ENCODE measurements at regions not wholly inside any gene's neighbourhood (a gene's known extent, or its start where the extent isn't known, plus 50 kb on each side); places are given as distances from the start of the nearest gene placed in this dataset.

DNA sequence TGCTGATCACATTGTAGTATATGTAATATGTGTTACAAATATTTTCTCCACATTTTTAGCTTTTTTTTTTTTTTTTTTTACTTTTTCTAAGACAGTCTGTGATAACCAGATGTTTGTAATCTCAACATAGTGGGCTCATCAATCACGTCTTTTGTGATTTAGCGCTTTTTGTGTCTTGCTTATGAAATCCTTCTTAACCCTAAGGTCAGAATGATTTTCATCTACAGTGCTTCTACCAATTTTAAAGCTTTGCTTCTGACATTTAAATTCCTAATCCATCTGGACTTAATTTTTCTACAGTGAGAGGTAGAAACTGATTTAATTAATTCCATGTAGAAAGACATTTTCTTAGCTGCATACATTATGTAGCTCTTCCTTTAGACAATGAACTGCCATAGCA, 626.4 kb downstream of the TNS3 start:
- Mint-ChIP-seq H3K27ac (no peak overlapping the region), H3K27me3 (no peaks in the 10 kb centered on the region), H3K36me3 (ENCODE audit: low read depth) (no peaks in the 10 kb centered on the region), H3K4me3 (no peak overlapping the region), H3K9me3 (peaks cover 5% of the 10 kb centered on the region), H3K4me1 (no peaks in the 10 kb centered on the region)
- POLR2A ChIA-PET: no interaction called here
- no peak for DNase-seq
- CTCF ChIA-PET: no interaction called here

DNA sequence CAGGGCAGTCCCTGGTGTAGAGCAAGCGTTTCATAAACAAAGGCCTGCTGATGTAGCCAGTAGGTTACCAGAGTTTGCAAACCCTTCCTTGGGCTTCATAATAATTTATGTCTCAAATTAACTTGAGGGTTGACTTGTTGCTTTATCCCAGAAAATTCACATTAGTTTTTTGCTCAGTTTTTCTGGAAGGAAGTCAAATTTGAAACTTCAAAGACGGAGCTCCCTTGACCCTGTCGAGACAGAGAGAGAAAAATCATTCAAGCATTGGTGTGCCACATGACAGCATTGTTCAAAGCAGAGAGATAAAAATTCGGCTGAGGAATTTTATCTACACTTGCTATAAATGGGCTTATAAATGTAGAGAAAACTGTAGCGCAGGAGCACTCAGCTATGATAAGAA, 627.7 kb downstream of the TNS3 start:
- Mint-ChIP-seq H3K9me3 (peaks cover 5% of the 10 kb centered on the region), H3K27ac (no peak overlapping the region), H3K36me3 (ENCODE audit: low read depth) (no peaks in the 10 kb centered on the region), H3K4me3 (no peak overlapping the region), H3K4me1 (no peaks in the 10 kb centered on the region), H3K27me3 (no peaks in the 10 kb centered on the region)
- POLR2A ChIA-PET: no interaction called here
- DNase-seq: no peak
- CTCF ChIA-PET: no interaction called here

DNA sequence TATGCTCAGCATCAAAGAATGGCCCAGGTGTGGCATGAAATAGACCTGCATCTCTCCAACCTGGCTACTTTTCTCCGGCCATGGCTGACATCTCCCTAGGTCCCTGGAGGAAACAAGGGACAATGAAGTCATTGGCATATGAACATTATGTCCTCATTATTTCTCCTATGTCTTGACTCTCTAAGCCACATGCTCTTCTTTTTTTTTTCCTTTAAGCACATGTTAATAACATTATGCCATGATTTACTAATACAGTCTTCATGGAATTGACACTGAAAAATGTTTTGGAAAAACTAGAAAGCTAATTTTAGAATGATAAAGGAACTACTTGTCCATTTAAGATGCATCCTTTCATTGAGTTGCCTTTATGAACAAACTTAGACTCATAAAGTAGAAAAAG, 628.9 kb downstream of the TNS3 start:
- Mint-ChIP-seq H3K4me1 (no peaks in the 10 kb centered on the region), H3K9me3 (peaks cover 5% of the 10 kb centered on the region), H3K27ac (no peak overlapping the region), H3K4me3 (no peak overlapping the region), H3K27me3 (no peaks in the 10 kb centered on the region), H3K36me3 (ENCODE audit: low read depth) (no peaks in the 10 kb centered on the region)
- ChIA-PET CTCF (no interaction called here), POLR2A (no interaction called here)
- no peak for DNase-seq

DNA sequence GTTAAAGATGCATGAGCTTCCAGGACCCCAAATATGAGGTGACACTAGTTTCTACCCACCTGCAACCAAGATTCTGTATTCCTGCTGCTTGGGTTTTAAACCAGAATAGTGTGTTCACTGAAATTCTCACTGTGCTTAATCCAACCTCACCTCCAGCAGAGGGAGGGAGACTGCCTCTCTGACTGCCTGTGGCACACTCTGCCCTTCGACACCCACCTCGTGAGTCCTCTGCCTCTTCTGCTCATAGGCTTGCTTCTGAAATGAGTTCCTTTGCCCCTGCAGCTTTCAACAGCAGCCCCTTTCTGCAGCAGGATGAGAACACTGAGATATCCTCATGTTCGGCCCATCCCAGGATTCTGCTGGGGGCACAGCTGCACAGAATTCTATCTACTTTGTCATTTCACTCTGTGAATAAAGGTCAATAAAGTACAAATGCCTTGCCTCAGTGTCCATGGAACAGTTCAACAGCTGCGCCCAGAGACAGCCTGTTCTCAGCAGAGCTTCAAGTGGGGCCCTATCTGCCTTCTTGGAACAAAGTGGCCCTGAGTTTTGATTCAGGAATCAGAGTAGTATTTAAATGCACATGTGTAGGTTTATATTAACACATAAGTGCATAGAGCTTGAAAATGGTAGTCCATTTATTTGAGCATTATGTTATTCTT, 632.5 kb downstream of the TNS3 start:
- ChIA-PET POLR2A (no interaction called here), CTCF (no interaction called here)
- H3K36me3 Mint-ChIP-seq (ENCODE audit: low read depth): no peaks in the 10 kb centered on the region
- no peak for DNase-seq
- no peaks in the 10 kb centered on the region for H3K27me3 Mint-ChIP-seq
- H3K4me3 Mint-ChIP-seq: no peak overlapping the region
- H3K27ac Mint-ChIP-seq: no peak overlapping the region
- H3K9me3 Mint-ChIP-seq: peaks cover 5% of the 10 kb centered on the region
- H3K4me1 Mint-ChIP-seq: no peaks in the 10 kb centered on the region

DNA sequence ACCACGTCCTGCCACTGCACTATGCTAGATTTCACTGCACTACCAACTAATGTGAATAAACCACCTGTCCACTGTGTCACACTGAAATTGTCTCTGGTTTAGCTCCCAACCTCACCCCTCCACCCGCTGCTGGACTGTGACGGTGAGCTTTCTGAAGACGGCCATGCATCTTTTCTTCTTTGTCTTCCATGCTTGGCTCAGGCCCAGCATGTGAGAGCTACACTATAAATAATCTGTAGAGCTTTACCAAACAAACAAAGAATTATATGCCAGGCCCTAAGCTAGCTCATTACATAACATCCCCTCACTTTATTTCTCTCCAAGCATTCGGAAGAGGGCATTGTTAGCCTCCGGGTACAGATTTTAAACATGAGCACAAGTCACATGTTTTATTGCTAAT, 633.2 kb downstream of the TNS3 start:
- Mint-ChIP-seq H3K27ac (no peak overlapping the region), H3K36me3 (ENCODE audit: low read depth) (no peaks in the 10 kb centered on the region), H3K4me1 (no peaks in the 10 kb centered on the region), H3K9me3 (peaks cover 5% of the 10 kb centered on the region), H3K27me3 (no peaks in the 10 kb centered on the region), H3K4me3 (no peak overlapping the region)
- CTCF ChIA-PET: no interaction called here
- no peak for DNase-seq
- POLR2A ChIA-PET: no interaction called here

DNA sequence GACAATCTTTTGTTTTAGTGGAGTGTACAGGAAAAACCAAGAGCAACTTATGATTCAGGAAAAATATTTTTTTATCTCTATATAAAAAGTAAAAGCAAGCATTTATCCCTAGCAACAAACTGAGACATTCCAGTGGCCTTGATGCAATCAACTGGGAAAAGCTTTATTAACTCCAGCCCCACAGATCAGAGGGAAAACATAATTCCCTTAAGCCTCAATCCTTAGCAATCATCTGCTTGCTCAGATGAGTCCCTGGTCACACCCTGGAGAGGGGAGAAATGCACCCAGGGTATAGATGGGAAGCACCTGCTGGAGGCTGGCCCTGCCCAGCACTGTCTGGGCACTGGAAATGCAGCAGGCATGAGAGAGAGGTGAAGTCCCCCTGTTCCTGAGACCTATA, 636.6 kb downstream of the TNS3 start:
- CTCF ChIA-PET: interaction anchor here (0.7 kb wide), 1 partner anchor 1027 kb away, joined by 3 read pairs; no protein-coding TSS in a partner anchor
- no peak for DNase-seq
- Mint-ChIP-seq H3K4me3 (no peak overlapping the region), H3K9me3 (no peaks in the 10 kb centered on the region), H3K36me3 (ENCODE audit: low read depth) (no peaks in the 10 kb centered on the region), H3K4me1 (no peaks in the 10 kb centered on the region), H3K27ac (no peak overlapping the region), H3K27me3 (no peaks in the 10 kb centered on the region)
- POLR2A ChIA-PET: no interaction called here

DNA sequence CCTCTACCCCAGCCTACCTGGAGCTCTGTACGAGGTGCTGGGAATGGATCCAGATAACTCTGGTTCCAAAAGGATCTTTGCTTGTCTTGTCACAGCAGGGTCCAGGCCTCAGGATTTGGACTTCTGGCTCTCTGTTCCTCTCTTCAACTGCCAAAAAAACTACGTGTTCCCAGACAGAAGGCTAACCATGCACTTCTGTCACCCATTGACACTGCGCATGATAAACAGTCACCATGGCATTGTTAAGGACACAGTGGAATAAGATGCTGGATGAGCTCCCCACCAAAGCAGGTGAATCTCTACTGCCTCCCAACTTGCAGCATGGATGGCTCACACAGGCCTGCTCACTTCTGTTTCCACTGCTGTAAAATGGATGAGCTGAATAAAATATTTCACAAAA, 637.9 kb downstream of the TNS3 start:
- H3K27me3 Mint-ChIP-seq: no peaks in the 10 kb centered on the region
- ChIA-PET POLR2A (no interaction called here), CTCF (interaction anchor here (1.6 kb wide), 1 partner anchor 13 kb away, joined by 3 read pairs; no protein-coding TSS in a partner anchor)
- no peaks in the 10 kb centered on the region for H3K36me3 Mint-ChIP-seq (ENCODE audit: low read depth)
- no peak overlapping the region for H3K27ac Mint-ChIP-seq
- H3K9me3 Mint-ChIP-seq: no peaks in the 10 kb centered on the region
- no peak for DNase-seq
- no peaks in the 10 kb centered on the region for H3K4me1 Mint-ChIP-seq
- no peak overlapping the region for H3K4me3 Mint-ChIP-seq

DNA sequence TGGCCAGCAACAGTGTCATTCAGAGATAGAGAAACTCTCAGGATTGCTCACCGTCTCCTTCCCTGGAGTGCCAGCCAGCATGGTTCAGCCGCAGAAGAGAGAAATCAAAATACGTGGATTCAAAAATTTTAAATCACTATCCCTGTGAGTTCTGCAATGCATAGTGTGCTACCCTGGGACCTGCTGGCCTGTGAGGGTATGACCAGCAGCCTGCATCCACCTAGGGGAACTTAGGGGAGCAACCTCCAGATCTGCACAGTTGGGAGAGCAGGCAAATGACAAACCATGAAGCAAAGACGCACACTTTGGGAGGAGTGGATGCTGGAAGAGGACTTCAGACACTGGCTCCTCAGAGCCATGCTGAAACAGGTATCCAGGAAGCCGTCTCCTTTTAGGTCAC, 639.3 kb downstream of the TNS3 start:
- no peak overlapping the region for H3K4me3 Mint-ChIP-seq

DNA sequence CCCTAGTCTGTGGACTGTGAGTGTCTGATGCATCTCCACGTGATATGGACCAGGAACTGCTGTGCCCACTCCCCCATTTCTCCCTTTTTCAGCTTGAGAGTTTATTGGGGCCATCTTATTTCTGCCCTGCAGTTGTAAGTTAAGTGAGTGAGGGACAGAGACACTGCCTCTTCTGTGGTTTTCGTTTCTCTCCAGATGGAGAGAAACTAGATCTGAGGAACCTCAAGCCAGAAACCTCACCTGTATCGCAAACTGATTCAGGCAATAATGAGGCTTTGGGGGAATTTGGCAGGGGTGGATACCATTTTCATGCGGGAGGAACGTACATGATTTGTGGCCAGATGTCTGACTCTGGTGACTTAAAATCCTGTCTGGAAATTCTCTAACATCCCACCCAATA, 641.7 kb downstream of the TNS3 start:
- H3K4me1 Mint-ChIP-seq: no peaks in the 10 kb centered on the region
- no peaks in the 10 kb centered on the region for H3K36me3 Mint-ChIP-seq (ENCODE audit: low read depth)
- H3K4me3 Mint-ChIP-seq: no peak overlapping the region
- no peaks in the 10 kb centered on the region for H3K27me3 Mint-ChIP-seq
- ChIA-PET POLR2A (no interaction called here), CTCF (no interaction called here)
- no peak for DNase-seq
- H3K9me3 Mint-ChIP-seq: peaks cover 2% of the 10 kb centered on the region
- H3K27ac Mint-ChIP-seq: no peak overlapping the region

More for the DNA sequence above, 639.3 kb downstream of the TNS3 start:
- ChIA-PET CTCF (no interaction called here), POLR2A (no interaction called here)
- DNase-seq: no peak
- Mint-ChIP-seq H3K27me3 (no peaks in the 10 kb centered on the region), H3K36me3 (ENCODE audit: low read depth) (no peaks in the 10 kb centered on the region), H3K27ac (no peak overlapping the region), H3K4me1 (no peaks in the 10 kb centered on the region), H3K9me3 (peaks cover 2% of the 10 kb centered on the region)

DNA sequence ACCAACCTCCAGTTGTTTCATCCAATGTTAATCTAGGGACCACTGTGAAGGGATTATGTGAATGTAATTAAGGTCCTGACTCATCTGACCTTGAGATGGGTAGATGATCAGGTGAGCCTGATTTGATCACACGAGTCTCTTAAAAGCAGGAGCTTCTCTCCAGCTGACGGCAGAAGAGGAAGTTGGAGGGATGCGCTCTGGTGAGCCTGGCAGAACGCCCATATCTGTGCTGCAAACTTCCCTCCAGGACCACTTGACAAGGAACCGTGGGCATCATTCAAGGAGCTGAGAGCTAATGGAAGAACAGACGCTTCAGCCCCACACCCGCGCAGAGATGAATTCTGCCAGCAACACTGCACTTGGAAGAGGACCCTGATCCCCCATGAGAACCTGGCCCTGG, 642.4 kb downstream of the TNS3 start:
- Mint-ChIP-seq H3K4me1 (no peaks in the 10 kb centered on the region), H3K9me3 (peaks cover 2% of the 10 kb centered on the region), H3K36me3 (ENCODE audit: low read depth) (no peaks in the 10 kb centered on the region), H3K27me3 (no peaks in the 10 kb centered on the region), H3K4me3 (no peak overlapping the region), H3K27ac (no peak overlapping the region)
- POLR2A ChIA-PET: no interaction called here
- DNase-seq: no peak
- CTCF ChIA-PET: no interaction called here

DNA sequence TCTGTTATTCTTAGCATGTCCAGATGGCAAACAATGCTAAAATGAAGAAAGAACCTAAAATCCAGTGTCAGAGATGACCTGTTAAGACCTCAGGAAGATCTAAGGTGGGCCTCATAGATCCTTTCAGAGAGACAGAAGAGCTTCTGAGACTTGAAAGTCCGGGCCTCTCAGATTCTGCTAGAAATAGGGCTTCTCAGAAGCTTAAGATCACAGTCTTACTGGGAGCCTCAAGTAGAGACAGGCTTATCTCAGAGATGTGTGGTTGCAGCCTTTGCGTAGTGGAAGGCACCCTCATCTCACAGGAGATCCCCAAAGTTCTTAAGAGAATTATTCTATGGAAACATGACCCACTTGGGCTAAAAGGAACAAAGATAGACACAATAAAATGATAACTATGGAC, 642.8 kb downstream of the TNS3 start:
- Mint-ChIP-seq H3K27me3 (no peaks in the 10 kb centered on the region), H3K9me3 (peaks cover 2% of the 10 kb centered on the region), H3K36me3 (ENCODE audit: low read depth) (no peaks in the 10 kb centered on the region), H3K4me3 (no peak overlapping the region), H3K27ac (no peak overlapping the region), H3K4me1 (no peaks in the 10 kb centered on the region)
- no peak for DNase-seq
- ChIA-PET CTCF (no interaction called here), POLR2A (no interaction called here)

DNA sequence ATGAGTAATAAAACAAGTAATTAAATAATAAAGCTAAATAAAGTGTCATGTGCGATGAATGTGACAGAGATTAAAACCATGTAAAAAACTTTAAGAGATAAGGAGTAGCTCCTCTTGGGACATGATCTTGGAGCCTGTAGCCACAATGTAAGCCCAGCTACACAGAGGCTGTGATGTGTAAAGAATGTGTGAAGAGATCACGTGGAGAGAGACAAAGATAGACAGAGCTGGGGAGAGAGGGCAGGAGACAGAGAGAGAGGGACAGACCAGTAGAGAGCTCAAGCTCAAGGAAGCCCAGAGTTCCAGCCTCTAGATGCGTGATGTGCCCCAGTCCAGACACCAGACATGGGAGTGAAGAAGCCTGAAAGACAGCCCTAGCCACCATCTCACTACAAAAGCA, 644.1 kb downstream of the TNS3 start:
- ChIA-PET CTCF (no interaction called here), POLR2A (no interaction called here)
- Mint-ChIP-seq H3K27ac (no peak overlapping the region), H3K4me3 (no peak overlapping the region), H3K9me3 (peaks cover 2% of the 10 kb centered on the region), H3K36me3 (ENCODE audit: low read depth) (no peaks in the 10 kb centered on the region), H3K4me1 (no peaks in the 10 kb centered on the region), H3K27me3 (no peaks in the 10 kb centered on the region)
- DNase-seq: no peak

DNA sequence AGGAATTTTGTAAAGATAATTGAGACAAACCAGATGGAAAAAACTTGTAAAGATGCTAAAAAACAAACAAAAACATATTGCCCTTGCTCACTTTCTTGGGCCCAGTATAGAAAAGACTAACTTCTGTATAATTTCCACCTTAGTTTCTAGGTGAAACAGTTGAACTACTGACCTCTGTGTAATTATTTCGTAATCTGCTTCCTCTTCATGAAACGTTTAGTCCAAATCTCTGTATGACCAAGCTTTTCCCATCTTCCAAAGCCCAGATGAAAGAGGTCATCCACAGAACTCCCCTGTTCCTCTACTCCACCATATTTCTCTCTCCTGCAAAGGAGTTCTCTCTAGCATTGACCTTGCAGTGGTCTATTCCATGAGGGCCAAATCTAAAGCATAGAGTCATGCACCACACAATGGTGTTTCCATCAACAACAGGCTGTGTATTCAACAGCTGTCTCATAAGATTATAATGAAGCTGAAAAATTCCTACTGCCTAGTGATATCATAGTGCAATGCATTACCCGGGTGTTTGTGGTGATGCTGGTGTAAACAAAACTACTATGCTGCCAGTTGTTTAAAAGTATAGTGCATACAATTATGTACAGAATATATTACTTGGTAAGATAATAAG, 647.6 kb downstream of the TNS3 start:
- Mint-ChIP-seq H3K9me3 (peaks cover 2% of the 10 kb centered on the region), H3K36me3 (ENCODE audit: low read depth) (no peaks in the 10 kb centered on the region), H3K4me1 (no peaks in the 10 kb centered on the region), H3K4me3 (no peak overlapping the region), H3K27ac (no peak overlapping the region), H3K27me3 (no peaks in the 10 kb centered on the region)
- no peak for DNase-seq
- CTCF ChIA-PET: no interaction called here
- POLR2A ChIA-PET: no interaction called here

DNA sequence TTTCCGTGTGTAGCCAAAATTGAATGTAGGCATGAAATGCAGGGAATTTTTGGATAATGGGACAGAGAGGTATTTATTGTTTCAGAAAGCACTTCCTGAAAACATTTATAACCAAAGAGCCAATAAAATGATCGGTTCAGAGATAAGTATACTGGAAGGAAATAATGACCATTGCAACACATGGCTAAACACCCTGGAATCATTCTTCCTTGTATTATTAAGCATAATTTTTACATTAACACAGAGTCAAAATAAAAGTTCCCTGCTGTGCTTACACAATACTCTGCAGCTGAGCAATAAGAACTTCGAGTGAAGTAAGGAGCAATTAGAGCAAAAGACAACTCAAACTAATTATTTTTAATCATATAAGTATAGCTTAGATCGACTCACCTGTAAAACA, 648.3 kb downstream of the TNS3 start:
- H3K27me3 Mint-ChIP-seq: no peaks in the 10 kb centered on the region
- CTCF ChIA-PET: no interaction called here
- DNase-seq: no peak
- POLR2A ChIA-PET: no interaction called here
- H3K36me3 Mint-ChIP-seq (ENCODE audit: low read depth): no peaks in the 10 kb centered on the region
- no peak overlapping the region for H3K4me3 Mint-ChIP-seq
- H3K4me1 Mint-ChIP-seq: no peaks in the 10 kb centered on the region
- no peak overlapping the region for H3K27ac Mint-ChIP-seq
- peaks cover 2% of the 10 kb centered on the region for H3K9me3 Mint-ChIP-seq

Data from activated CD4-positive, alpha-beta T cell treated with anti-CD3 and anti-CD28 coated beads, Interleukin-2, amount 10 ng/mL, durations not matched to agents 7 days and 5 days (primary cell).